Type B pancreatic cell (in vitro differentiated cells): ENCODE measurements at regions not wholly inside any gene's neighbourhood (a gene's known extent, or its start where the extent isn't known, plus 50 kb on each side); places are given as distances from the start of the nearest gene placed in this dataset.
"Not testable (repeated sequence)": the region's sequence is repeated elsewhere in the genome, so short reads cannot be mapped to it uniquely, and the experiment has no call there.

Experiments
- DNase-seq: peaks from one replicate; pipeline ENCODE4 v3.0.0; 2021; ENCODE audit warnings: mixed read lengths; ENCODE audit not compliant: unreplicated experiment; ENCODE audit errors: extremely low spot score
- H3K27ac Mint-ChIP-seq: 2 replicates; pipeline ENCODE4 v1.8.0; 2021; ENCODE audit warnings: mild to moderate bottlenecking, mixed read lengths
- H3K27me3 Mint-ChIP-seq: 2 replicates; pipeline ENCODE4 v1.8.0; 2021; ENCODE audit warnings: mixed read lengths
- H3K36me3 Mint-ChIP-seq: 2 replicates; pipeline ENCODE4 v1.8.0; 2021; ENCODE audit warnings: mixed read lengths
- H3K4me1 Mint-ChIP-seq: one replicate; pipeline ENCODE4 v1.8.0; 2021; ENCODE audit warnings: mixed read lengths; ENCODE audit not compliant: unreplicated experiment
- H3K4me3 Mint-ChIP-seq: 2 replicates; pipeline ENCODE4 v1.8.0; 2021; ENCODE audit warnings: mild to moderate bottlenecking, mixed read lengths
- H3K9me3 Mint-ChIP-seq: 2 replicates; pipeline ENCODE4 v1.8.0; 2021; ENCODE audit warnings: mixed read lengths
- CTCF ChIP-seq: fragments of 200-600 bp; sonication (generic); conservative IDR thresholded peaks from 2 replicates; pipeline ENCODE4 v1.5.0; 2021; ENCODE audit warnings: antibody characterized with exemption, mild to moderate bottlenecking

- no peak for DNase-seq
- Mint-ChIP-seq H3K36me3 (no peaks in the 10 kb centered on the region), H3K4me1 (no peaks in the 10 kb centered on the region), H3K4me3 (no peak overlapping the region), H3K27me3 (no peaks in the 10 kb centered on the region), H3K9me3 (no peaks in the 10 kb centered on the region), H3K27ac (no peak overlapping the region)
- no peak for TF ChIP-seq CTCF
Measured at GRCh38 chr7:142585425-142585824, 163.8 kb upstream of the PRSS1 start.

DNA sequence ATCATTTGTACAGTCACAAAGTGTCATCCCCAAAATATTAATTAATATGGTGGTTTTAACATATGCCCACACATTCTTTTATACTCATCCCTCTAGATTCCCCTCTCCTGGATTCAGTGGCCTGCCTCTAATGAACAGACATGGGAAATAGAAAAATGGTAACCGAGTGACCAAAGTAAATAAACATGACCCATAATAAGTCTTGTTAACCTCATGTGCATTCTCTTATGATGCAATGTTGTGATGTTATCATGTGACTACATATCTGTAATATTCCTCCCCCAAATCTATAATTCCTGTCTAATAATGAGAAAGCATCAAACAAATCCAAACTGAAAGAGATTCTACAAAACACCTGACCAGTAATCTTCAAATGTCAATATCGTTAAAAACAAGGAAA lies 164.5 kb upstream of the PRSS1 start:
- Mint-ChIP-seq H3K27me3 (no peaks in the 10 kb centered on the region), H3K27ac (no peak overlapping the region), H3K4me3 (no peak overlapping the region), H3K9me3 (no peaks in the 10 kb centered on the region), H3K36me3 (no peaks in the 10 kb centered on the region), H3K4me1 (no peaks in the 10 kb centered on the region)
- DNase-seq, result no peak
- TF ChIP-seq CTCF, result no peak

DNA sequence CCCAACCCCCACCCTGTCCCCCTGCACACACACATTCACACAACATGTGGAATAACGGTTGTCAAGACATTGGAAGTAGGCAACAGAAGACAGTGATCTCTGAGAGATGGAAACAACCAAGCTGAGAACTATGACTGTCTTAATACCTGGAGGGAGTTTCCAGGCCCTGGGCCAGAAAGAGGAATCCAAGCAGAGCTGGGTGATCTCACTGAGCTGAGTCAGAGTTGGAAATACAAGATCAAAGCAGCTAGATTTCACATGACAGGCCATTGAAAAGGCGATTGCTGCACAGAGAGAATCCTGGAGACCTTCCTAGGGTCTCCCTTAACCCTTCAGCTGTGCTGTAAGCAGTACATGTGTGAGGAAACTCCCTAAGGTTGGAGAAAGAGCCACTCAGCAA lies 165.8 kb upstream of the PRSS1 start:
- no peak for TF ChIP-seq CTCF
- no peak overlapping the region for H3K4me3 Mint-ChIP-seq
- H3K9me3 Mint-ChIP-seq, result no peaks in the 10 kb centered on the region
- no peaks in the 10 kb centered on the region for H3K36me3 Mint-ChIP-seq
- H3K27ac Mint-ChIP-seq, result no peak overlapping the region
- no peaks in the 10 kb centered on the region for H3K27me3 Mint-ChIP-seq
- no peaks in the 10 kb centered on the region for H3K4me1 Mint-ChIP-seq
- DNase-seq, result no peak

DNA sequence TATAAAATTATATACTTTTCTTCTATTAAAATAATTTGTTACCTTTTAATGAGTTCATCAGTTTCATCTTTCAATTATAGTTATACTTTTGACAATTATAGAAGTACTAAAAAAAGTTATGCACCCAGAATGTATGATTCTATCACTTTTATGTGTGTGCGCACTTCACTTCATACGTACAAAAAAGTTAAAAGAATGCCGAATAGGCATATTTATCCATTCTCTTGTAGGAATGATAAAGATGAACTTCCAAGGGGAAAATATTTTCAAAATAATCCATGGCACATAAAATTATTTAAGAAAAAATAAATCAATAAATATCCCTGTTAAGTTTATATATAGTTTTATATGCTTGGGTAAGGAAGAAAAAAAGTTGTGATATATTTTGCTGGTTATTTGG lies 166.9 kb upstream of the PRSS1 start:
- no peak for DNase-seq
- H3K9me3 Mint-ChIP-seq, result no peaks in the 10 kb centered on the region
- H3K4me1 Mint-ChIP-seq, result no peaks in the 10 kb centered on the region
- H3K27ac Mint-ChIP-seq, result no peak overlapping the region
- no peaks in the 10 kb centered on the region for H3K27me3 Mint-ChIP-seq
- no peak overlapping the region for H3K4me3 Mint-ChIP-seq
- TF ChIP-seq CTCF, result no peak
- no peaks in the 10 kb centered on the region for H3K36me3 Mint-ChIP-seq

- Mint-ChIP-seq H3K4me3 (no peak overlapping the region), H3K36me3 (no peaks in the 10 kb centered on the region), H3K27ac (no peak overlapping the region), H3K9me3 (no peaks in the 10 kb centered on the region), H3K4me1 (no peaks in the 10 kb centered on the region), H3K27me3 (no peaks in the 10 kb centered on the region)
- TF ChIP-seq CTCF, result no peak
- no peak for DNase-seq
Measured at GRCh38 chr7:142581341-142581740, 167.9 kb upstream of the PRSS1 start.

DNA sequence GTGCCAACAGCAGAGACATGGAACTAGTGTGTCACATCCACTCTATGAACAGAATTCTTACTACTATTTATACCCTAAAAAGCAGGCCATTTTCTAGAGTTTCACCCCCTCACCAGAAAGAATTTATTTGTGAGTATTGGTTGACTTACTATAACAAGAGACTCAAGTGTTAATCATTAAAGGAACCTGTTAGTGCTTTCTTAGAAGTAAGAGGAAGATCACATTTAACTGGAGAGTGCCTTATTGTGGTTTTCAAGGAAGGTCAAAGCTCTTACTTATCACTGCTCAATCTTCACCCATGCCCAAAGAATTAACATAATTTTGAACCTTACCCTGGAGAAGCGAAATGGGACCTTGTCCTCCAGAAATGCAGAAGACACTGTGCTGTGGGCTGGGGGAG lies 169.3 kb upstream of the PRSS1 start:
- Mint-ChIP-seq H3K9me3 (no peaks in the 10 kb centered on the region), H3K4me3 (no peak overlapping the region), H3K27me3 (no peaks in the 10 kb centered on the region), H3K27ac (no peak overlapping the region), H3K4me1 (no peaks in the 10 kb centered on the region), H3K36me3 (no peaks in the 10 kb centered on the region)
- no peak for DNase-seq
- TF ChIP-seq CTCF, result no peak

DNA sequence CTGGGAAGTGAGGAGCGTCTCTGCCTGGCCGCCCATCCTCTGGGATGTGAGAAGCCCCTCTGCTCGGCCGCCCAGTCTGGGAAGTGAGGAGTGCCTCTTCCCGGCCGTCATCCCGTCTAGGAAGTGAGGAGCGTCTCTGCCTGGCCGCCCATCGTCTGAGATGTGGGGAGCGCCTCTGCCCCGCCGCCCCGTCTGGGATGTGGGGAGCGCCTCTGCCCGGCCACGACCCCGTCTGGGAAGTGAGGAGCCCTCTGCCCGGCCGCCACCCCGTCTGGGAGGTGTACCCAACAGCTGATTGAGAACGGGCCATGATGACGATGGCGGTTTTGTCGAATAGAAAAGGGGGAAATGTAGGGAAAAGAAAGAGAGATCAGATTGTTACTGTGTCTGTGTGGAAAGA lies 173.9 kb upstream of the PRSS1 start:
- H3K27me3 Mint-ChIP-seq, DNase-seq, H3K27ac Mint-ChIP-seq, H3K36me3 Mint-ChIP-seq, H3K4me3 Mint-ChIP-seq, H3K9me3 Mint-ChIP-seq, H3K4me1 Mint-ChIP-seq: not testable (repeated sequence)
